Upper lobe of left lung (tissue), 4 donors: ENCODE measurements at regions not wholly inside any gene's neighbourhood (a gene's known extent, or its start where the extent isn't known, plus 50 kb on each side); places are given as distances from the start of the nearest gene placed in this dataset.

Experiments used
- EP300 ChIP-seq, 4 donors: sonication (generic); formaldehyde crosslinking; IDR thresholded peaks; one replicate each; pipeline ENCODE4 v1.5.1; 2017; ENCODE audit warnings: antibody characterized with exemption in 4 of 4, control low read depth in 2 of 4
- POLR2A ChIP-seq, 4 donors: fragments of 450-650 bp; IDR thresholded peaks; one replicate each; pipeline ENCODE4 v1.5.1; 2016 to 2017; ENCODE audit warnings: antibody characterized with exemption in 4 of 4, mild to moderate bottlenecking in 2 of 4
- POLR2AphosphoS5 ChIP-seq, 2 donors: sonication (generic); formaldehyde crosslinking; IDR thresholded peaks; one replicate each; pipeline ENCODE4 v1.5.1; 2017; ENCODE audit warnings: antibody characterized with exemption in 2 of 2
- TF ChIP-seq, protein P1 (sequence below), 6 experiments: fragments of 450-650 bp in 4 of 6; fragments of 200-600 bp in 2 of 6; sonication (generic) in 2 of 6; IDR thresholded peaks; one replicate each; pipeline ENCODE4 v1.5.1; 2016 to 2019; ENCODE audit warnings: antibody characterized with exemption in 6 of 6

DNA sequence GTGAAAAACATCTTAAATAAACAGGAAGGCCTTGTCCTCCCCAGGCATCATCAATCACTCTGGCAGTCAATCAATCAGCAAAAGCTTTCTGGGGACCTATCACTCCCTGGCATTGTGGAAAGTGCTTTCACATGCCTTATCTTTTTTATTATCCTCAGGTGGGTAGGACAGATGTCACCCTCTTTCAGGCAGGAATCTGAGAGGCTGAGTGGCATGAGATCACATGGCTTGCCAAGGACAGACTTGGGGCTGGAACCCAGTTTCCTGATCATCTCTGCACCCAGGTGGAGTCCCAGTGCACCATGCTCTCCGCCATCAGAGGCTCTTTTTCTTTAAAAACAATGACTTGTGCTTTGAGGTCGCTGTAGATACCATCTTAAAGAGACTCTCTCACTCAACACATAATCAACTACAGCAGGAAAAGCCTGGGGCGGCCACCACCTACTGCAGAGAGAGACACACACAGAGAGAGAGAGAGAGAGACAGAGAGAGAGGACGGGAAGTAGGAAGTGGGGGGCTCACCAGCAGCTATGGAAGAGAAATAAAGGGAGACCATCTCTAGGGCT, 282.7 kb downstream of the PTTG2 start:
- TF ChIP-seq, protein P1, sequence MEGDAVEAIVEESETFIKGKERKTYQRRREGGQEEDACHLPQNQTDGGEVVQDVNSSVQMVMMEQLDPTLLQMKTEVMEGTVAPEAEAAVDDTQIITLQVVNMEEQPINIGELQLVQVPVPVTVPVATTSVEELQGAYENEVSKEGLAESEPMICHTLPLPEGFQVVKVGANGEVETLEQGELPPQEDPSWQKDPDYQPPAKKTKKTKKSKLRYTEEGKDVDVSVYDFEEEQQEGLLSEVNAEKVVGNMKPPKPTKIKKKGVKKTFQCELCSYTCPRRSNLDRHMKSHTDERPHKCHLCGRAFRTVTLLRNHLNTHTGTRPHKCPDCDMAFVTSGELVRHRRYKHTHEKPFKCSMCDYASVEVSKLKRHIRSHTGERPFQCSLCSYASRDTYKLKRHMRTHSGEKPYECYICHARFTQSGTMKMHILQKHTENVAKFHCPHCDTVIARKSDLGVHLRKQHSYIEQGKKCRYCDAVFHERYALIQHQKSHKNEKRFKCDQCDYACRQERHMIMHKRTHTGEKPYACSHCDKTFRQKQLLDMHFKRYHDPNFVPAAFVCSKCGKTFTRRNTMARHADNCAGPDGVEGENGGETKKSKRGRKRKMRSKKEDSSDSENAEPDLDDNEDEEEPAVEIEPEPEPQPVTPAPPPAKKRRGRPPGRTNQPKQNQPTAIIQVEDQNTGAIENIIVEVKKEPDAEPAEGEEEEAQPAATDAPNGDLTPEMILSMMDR (IDR thresholded peaks at IDR 0.05), result no peak
- TF ChIP-seq POLR2AphosphoS5 (IDR thresholded peaks at IDR 0.05) (no peak), POLR2A (IDR thresholded peaks at IDR 0.05) (no peak), EP300 (IDR thresholded peaks at IDR 0.05) (no peak)
